H9 (cell line): ENCODE measurements at regions not wholly inside any gene's neighbourhood (a gene's known extent, or its start where the extent isn't known, plus 50 kb on each side); places are given as distances from the start of the nearest gene placed in this dataset.

Source experiments
- DNase-seq: peaks from one replicate; pipeline ENCODE4 v3.0.0-alpha.2; 2017
- H2AFZ ChIP-seq: one replicate; pipeline ENCODE4 v1.6.1; 2013; ENCODE audit warnings: mild to moderate bottlenecking, low read length, control low read depth, moderate library complexity
- H2AK5ac ChIP-seq: 2 replicates; pipeline ENCODE4 v1.6.1; 2013; ENCODE audit warnings: low read length, control low read depth, mixed read lengths; ENCODE audit not compliant: insufficient read length
- H2BK120ac ChIP-seq: one replicate; pipeline ENCODE4 v1.6.1; 2013; ENCODE audit warnings: low read depth, mild to moderate bottlenecking, low read length, control low read depth, inconsistent platforms; ENCODE audit not compliant: poor library complexity, severe bottlenecking
- H2BK12ac ChIP-seq: 2 replicates; pipeline ENCODE4 v1.6.1; 2013; ENCODE audit warnings: low read length, control low read depth, mixed read lengths, low read depth; ENCODE audit not compliant: insufficient read length
- H2BK15ac ChIP-seq: 2 replicates; pipeline ENCODE4 v1.6.1; 2013; ENCODE audit warnings: low read depth, low read length, control low read depth
- H2BK20ac ChIP-seq: one replicate; pipeline ENCODE4 v1.6.1; 2013; ENCODE audit warnings: low read depth, mild to moderate bottlenecking, low read length, control low read depth, inconsistent platforms; ENCODE audit not compliant: poor library complexity, severe bottlenecking
- H2BK5ac ChIP-seq: 2 replicates; pipeline ENCODE4 v1.6.1; 2013; ENCODE audit warnings: low read length, control low read depth, mixed read lengths; ENCODE audit not compliant: insufficient read length
- H3K14ac ChIP-seq: 2 replicates; pipeline ENCODE4 v1.6.1; 2013; ENCODE audit warnings: low read length, control low read depth; ENCODE audit not compliant: insufficient read depth
- H3K18ac ChIP-seq: 2 replicates; pipeline ENCODE4 v1.6.1; 2013; ENCODE audit warnings: low read depth, mild to moderate bottlenecking, mixed read lengths, low read length, control low read depth; ENCODE audit not compliant: insufficient read length
- H3K23ac ChIP-seq: 2 replicates; pipeline ENCODE4 v1.6.1; 2013; ENCODE audit warnings: low read length, control low read depth, mixed read lengths, low read depth; ENCODE audit not compliant: insufficient read length
- H3K23me2 ChIP-seq: 2 replicates; pipeline ENCODE4 v1.6.1; 2013; ENCODE audit warnings: low read depth, mild to moderate bottlenecking, mixed read lengths, low read length, control low read depth; ENCODE audit not compliant: insufficient read length, poor library complexity, severe bottlenecking
- H3K27ac ChIP-seq: 2 replicates; pipeline ENCODE4 v1.5.1; 2013; ENCODE audit warnings: low read length, control low read depth, mixed read lengths, low read depth; ENCODE audit not compliant: insufficient read length
- H3K27me3 ChIP-seq: 2 replicates; pipeline ENCODE4 v1.6.1; 2013; ENCODE audit warnings: low read length, control low read depth, inconsistent platforms; ENCODE audit not compliant: insufficient read depth
- H3K4ac ChIP-seq: 2 replicates; pipeline ENCODE4 v1.6.1; 2013; ENCODE audit warnings: low read depth, mild to moderate bottlenecking, control low read depth, inconsistent platforms, low read length, moderate library complexity
- H3K4me1 ChIP-seq: 2 replicates; pipeline ENCODE4 v1.6.1; 2013; ENCODE audit warnings: low read length, control low read depth, inconsistent platforms; ENCODE audit not compliant: insufficient read depth
- H3K4me2 ChIP-seq: 2 replicates; pipeline ENCODE4 v1.6.1; 2013; ENCODE audit warnings: low read length, control low read depth, mixed read lengths; ENCODE audit not compliant: insufficient read length, insufficient read depth
- H3K56ac ChIP-seq: 2 replicates; pipeline ENCODE4 v1.6.1; 2013; ENCODE audit warnings: low read depth, mild to moderate bottlenecking, mixed read lengths, low read length, control low read depth; ENCODE audit not compliant: insufficient read length
- H3K79me1 ChIP-seq: 2 replicates; pipeline ENCODE4 v1.6.1; 2013; ENCODE audit warnings: low read depth, mild to moderate bottlenecking, moderate library complexity, low read length, control low read depth, inconsistent platforms; ENCODE audit not compliant: insufficient read depth, poor library complexity, severe bottlenecking
- H3K79me2 ChIP-seq: 2 replicates; pipeline ENCODE4 v1.6.1; 2013; ENCODE audit warnings: low read length, control low read depth, inconsistent platforms; ENCODE audit not compliant: insufficient read depth
- H3K9ac ChIP-seq: 2 replicates; pipeline ENCODE4 v1.6.1; 2013; ENCODE audit warnings: low read length, control low read depth, mixed read lengths; ENCODE audit not compliant: insufficient read length; ENCODE audit errors: extremely low read depth
- H3K9me3 ChIP-seq: one replicate; pipeline ENCODE4 v1.6.1; 2013; ENCODE audit warnings: low read depth, low read length, inconsistent platforms; ENCODE audit not compliant: control insufficient read depth
- H3T11ph ChIP-seq: one replicate; pipeline ENCODE4 v1.6.1; 2013; ENCODE audit warnings: mild to moderate bottlenecking, low read length, control low read depth, inconsistent platforms
- H4K20me1 ChIP-seq: one replicate; pipeline ENCODE4 v1.6.1; 2013; ENCODE audit not compliant: control insufficient read depth, insufficient read length, insufficient read depth
- H4K5ac ChIP-seq: 2 replicates; pipeline ENCODE4 v1.6.1; 2013; ENCODE audit warnings: low read depth, mild to moderate bottlenecking, mixed read lengths, low read length, control low read depth; ENCODE audit not compliant: insufficient read length
- H4K8ac ChIP-seq: replicated peaks from 2 replicates; pipeline ENCODE4 v1.6.1; 2013; ENCODE audit warnings: low read length, control low read depth, mixed read lengths, low read depth; ENCODE audit not compliant: insufficient read length
- H4K91ac ChIP-seq: 2 replicates; pipeline ENCODE4 v1.6.1; 2013; ENCODE audit warnings: low read depth, mild to moderate bottlenecking, moderate library complexity, mixed read lengths, low read length, control low read depth; ENCODE audit not compliant: insufficient read length
- H3K27ac Mint-ChIP-seq, 3 experiments: 2 replicates in 2 of 3; 3 replicates in 1 of 3; pipeline ENCODE4 v1.8.0; 2020 to 2021; ENCODE audit warnings: mixed read lengths in 3 of 3, mild to moderate bottlenecking in 1 of 3, moderate library complexity in 1 of 3
- H3K27me3 Mint-ChIP-seq: 2 replicates; pipeline ENCODE4 v1.8.0; 2021; ENCODE audit warnings: low read depth, mild to moderate bottlenecking, moderate library complexity, mixed read lengths
- H3K36me3 Mint-ChIP-seq, 3 experiments: 2 replicates in 2 of 3; 3 replicates in 1 of 3; pipeline ENCODE4 v1.8.0; 2020 to 2021; ENCODE audit warnings: low read depth in 3 of 3, mixed read lengths in 3 of 3; ENCODE audit not compliant: insufficient read depth in 1 of 3
- H3K4me1 Mint-ChIP-seq, 2 experiments: 2 replicates each; pipeline ENCODE4 v1.8.0; 2020; ENCODE audit warnings: mixed read lengths in 2 of 2
- H3K4me3 Mint-ChIP-seq, 2 experiments: 2 replicates in 1 of 2; 3 replicates in 1 of 2; pipeline ENCODE4 v1.8.0; 2020 to 2021; ENCODE audit warnings: mild to moderate bottlenecking in 2 of 2, mixed read lengths in 2 of 2, moderate library complexity in 1 of 2
- H3K9me3 Mint-ChIP-seq, 2 experiments: 2 replicates in 1 of 2; 3 replicates in 1 of 2; pipeline ENCODE4 v1.8.0; 2020; ENCODE audit warnings: mild to moderate bottlenecking in 2 of 2, mixed read lengths in 2 of 2, moderate library complexity in 1 of 2
- WGBS: extraction: QIAGEN DNeasy Blood & Tissue Kit; methylation state at CpG from one replicate; pipeline ENCODE4 v1.1.7; 2013; ENCODE audit warnings: missing lambda C conversion rate, low lambda C conversion rate, mixed read lengths; ENCODE audit not compliant: insufficient read length; ENCODE audit errors: extremely low coverage; 5-methylcytosine and 5-hydroxymethylcytosine counted together
- TF ChIP-seq, protein P1 (sequence below): fragments of 200-600 bp; sonication (generic); conservative IDR thresholded peaks from 3 replicates; pipeline ENCODE4 v1.8.0; 2021; ENCODE audit warnings: antibody characterized with exemption, mild to moderate bottlenecking

DNA sequence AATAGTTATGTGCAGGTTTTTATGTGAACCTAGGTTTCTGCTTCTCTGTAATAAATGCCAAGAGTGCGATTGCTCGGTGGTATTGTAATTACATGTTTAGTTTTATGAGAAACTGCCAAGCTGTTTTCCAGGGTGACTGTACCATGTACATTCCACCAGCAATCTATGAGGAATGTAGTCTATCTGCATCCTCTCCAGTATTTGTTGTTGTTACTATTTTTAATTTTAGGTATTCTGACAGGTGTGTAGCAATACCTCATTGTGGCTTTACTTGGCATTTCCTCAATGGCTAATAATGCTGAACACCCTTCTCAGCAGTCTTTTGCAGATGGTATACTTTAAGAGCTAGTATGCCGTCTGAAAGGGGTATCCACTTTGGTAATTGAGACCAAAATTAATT is 142.1 kb downstream of the BMP2 start:
- no peak overlapping the region for H2BK15ac ChIP-seq
- no peak overlapping the region for H3K23ac ChIP-seq
- H3K23me2 ChIP-seq, result no peaks in the 10 kb centered on the region
- H3K27ac ChIP-seq, result no peak overlapping the region
- no peak overlapping the region for H2AFZ ChIP-seq
- no peaks in the 10 kb centered on the region for H3K9me3 ChIP-seq
- peaks cover 2% of the 10 kb centered on the region; the same call in 1 of the 2 replicates for H3K4me1 ChIP-seq
- Mint-ChIP-seq H3K9me3 (no peaks in the 10 kb centered on the region), H3K4me3 (no peak overlapping the region), H3K36me3 (no peaks in the 10 kb centered on the region), H3K4me1 (peaks cover 53 to 54% of the 10 kb centered on the region in 2 experiments), H3K27ac (peak overlapping the region in 1 of 3 experiments; percentile 99; a peak in 3 of 7 replicates), H3K27me3 (no peaks in the 10 kb centered on the region)
- no peaks in the 10 kb centered on the region for H3K79me1 ChIP-seq
- H3K4me2 ChIP-seq, result no peak overlapping the region
- H2BK5ac ChIP-seq, result no peak overlapping the region
- H2BK12ac ChIP-seq, result no peak overlapping the region
- H4K20me1 ChIP-seq, result no peaks in the 10 kb centered on the region
- TF ChIP-seq, protein P1, sequence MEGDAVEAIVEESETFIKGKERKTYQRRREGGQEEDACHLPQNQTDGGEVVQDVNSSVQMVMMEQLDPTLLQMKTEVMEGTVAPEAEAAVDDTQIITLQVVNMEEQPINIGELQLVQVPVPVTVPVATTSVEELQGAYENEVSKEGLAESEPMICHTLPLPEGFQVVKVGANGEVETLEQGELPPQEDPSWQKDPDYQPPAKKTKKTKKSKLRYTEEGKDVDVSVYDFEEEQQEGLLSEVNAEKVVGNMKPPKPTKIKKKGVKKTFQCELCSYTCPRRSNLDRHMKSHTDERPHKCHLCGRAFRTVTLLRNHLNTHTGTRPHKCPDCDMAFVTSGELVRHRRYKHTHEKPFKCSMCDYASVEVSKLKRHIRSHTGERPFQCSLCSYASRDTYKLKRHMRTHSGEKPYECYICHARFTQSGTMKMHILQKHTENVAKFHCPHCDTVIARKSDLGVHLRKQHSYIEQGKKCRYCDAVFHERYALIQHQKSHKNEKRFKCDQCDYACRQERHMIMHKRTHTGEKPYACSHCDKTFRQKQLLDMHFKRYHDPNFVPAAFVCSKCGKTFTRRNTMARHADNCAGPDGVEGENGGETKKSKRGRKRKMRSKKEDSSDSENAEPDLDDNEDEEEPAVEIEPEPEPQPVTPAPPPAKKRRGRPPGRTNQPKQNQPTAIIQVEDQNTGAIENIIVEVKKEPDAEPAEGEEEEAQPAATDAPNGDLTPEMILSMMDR, result no peak
- H2BK20ac ChIP-seq, result peak overlapping the region; percentile 45
- no peak overlapping the region for H3K14ac ChIP-seq
- no peak overlapping the region for H4K5ac ChIP-seq
- H2BK120ac ChIP-seq, result no peak overlapping the region
- DNase-seq, result no peak
- no peak overlapping the region for H4K8ac ChIP-seq
- WGBS, result no CpG with 5 or more reads among the region's 3 CpGs
- H3K9ac ChIP-seq, result no peak overlapping the region
- no peak overlapping the region for H2AK5ac ChIP-seq
- no peak overlapping the region for H4K91ac ChIP-seq
- H3K4ac ChIP-seq, result no peak overlapping the region
- no peaks in the 10 kb centered on the region for H3K79me2 ChIP-seq
- H3K27me3 ChIP-seq, result no peaks in the 10 kb centered on the region
- no peak overlapping the region for H3K18ac ChIP-seq
- H3K56ac ChIP-seq, result no peak overlapping the region
- no peak overlapping the region for H3T11ph ChIP-seq
